Left hindlimb (tissue), 1 donor: ENCODE measurements at regions not wholly inside any gene's neighbourhood (a gene's known extent, or its start where the extent isn't known, plus 50 kb on each side); places are given as distances from the start of the nearest gene placed in this dataset.

Source experiments
- DNase-seq: peaks from one replicate; pipeline ENCODE4 v3.0.0-alpha.2; 2018

DNA sequence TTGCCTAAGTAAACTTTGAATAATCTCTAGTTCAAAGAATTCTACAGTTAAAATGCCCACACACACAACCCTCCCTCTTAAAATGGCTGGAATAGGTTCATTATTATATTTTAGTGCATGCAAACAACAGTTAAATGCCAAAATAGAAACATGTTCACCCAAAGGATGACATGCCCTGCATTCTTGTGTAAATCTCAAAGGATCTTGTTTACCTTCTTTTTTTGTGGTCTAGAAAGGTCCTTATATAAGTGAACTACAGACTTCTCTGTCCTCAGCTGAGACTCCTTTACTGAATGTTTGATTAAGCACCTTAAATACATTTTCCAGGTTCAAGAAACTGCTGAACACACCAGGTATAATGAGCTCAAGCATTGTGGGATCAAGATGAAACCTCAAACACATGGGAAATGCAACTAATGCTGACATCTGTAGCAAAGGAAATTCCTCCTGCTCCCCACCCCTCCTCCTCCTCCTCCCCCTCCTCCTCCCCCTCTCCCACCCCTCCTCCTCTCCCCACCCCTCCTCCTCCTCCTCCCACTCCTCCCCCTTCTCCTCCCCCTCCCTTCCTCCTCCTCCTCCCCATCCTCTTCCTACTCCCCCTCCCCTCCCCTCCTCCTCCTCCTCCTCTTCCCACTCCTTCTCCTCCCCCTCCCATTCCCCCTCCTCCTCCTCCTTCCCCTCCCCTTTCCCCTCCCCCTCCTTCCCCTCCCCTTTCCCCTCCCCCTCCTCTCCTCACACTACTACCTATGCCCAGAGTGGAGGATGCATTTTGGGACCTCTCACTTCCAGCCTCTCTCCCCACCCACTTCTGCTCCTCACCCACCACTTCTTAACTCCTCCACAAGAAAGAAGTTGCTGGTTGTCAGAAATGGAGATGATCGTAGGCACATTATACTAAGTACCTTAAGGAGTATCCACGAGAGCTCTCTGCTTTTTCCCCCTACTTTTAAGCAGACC lies 233.9 kb downstream of the MRPL39 start:
- DNase-seq, result no peak

DNA sequence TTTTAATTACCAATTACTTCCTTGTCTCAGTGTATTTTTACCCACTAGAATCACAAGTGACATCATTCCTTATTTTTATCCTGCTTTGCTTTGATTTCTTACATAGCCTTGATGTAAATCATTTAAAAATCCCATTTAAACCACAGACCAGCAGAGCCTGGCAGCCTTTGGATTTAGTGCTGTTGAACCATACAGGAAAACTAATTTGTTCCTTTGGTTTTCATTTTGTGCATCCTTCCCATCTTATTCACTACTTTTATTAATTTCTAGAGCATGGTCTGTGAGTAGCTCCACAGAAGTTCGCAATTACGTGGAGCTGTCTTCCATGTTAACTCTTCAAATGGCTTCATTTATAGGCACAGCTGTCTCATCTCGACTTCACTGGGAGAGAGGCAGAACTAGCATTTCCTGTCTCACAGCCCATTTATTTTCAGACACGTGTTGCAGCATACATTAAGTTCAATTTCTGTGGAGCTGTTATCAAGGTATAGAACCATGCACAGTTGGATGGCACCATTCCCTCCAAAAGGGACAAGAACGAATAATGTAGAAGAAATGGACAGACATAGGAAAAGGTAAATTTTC lies 235.3 kb downstream of the MRPL39 start:
- no peak for DNase-seq

DNA sequence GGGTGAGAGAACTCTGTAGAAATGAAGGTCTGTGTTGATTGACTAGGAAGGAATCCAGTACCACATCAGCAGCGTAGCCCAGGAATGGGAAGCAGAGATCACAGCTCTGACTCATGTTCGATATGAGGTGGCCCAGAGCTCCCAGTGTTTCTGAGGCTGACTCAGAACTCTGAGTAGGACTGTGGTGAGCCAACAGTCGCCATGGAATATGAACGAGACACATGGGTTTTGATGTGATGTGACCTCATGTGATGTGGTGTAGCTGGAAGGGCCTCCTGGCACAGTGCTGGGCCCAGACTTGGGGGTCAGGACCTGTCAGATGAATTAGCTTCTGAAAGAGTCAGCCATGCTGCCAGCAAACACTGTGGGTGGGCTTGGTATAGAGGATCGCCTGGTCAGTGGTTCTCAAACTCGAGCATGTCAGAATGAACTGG lies 237.0 kb downstream of the MRPL39 start:
- DNase-seq, result no peak

DNA sequence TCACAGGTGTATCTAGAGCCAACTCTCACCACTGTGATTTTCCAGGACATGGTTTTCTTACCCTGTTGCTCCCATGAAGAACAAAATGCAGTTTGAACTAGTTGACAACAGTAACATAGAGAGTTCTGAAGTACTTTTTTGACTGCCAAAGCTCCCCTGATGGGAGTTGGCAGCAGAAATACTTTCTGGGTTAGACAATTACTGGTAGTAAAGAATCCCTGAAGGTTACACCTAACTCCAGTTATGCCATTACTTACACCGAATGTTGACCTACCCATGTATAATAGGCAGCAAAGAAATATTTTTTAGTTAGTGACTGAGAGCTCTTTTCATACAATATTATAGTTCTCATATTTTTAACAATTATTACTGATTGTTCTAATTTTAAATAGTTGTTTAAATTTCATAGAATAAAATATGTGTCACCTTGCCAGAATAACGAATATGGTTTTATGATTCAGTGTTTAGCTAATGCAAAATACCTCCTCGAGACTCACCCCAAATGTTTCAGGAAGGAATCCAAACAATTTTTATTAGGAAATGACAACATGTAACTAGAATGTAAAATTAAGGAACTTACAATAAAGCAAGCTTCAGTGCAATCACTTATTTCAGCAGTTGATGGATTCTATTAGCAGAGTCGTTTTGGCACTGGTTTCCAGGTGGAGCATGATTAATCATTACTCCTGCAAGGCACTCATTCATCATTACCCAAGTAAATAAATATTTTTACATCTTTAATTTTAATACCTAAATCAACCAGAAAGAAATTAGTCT lies 237.6 kb downstream of the MRPL39 start:
- DNase-seq, result no peak

DNA sequence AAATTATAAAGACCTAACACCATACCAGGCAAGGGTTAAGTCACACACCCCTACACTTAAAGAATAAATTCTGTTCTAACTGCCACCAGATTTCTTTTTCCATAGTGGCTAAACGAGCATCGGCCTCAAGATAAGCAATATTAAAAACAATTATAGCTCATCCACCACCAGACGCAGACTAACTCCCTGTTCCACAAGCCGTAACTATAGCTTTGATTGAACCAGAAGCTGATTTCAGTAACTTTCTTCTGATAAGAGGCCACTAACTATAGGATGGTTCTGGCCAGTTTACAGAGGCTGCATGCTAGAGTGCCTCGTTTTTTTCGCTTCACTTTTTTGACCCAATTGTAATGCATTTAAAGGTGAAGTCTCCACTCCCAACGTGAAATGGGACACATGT lies 238.8 kb downstream of the MRPL39 start:
- DNase-seq, result no peak

DNA sequence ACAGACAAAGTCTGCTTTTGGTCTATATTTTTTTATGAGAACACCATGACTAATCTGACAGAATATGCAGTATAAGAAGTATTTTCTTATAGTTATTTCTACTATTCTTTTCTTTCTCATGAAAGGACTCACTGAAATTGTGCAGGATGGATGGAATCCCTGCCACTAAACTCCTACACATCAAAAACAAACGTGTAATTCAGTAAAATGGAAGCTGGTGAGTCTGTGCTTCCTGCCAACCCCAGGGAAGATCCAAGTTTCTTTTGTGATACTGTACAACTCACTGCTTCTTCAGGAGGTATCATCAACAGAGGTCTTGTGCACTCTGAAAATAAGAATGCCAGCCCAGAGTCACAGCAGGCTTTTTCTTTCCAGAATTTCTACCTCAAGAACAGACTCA lies 241.2 kb downstream of the MRPL39 start:
- no peak for DNase-seq

DNA sequence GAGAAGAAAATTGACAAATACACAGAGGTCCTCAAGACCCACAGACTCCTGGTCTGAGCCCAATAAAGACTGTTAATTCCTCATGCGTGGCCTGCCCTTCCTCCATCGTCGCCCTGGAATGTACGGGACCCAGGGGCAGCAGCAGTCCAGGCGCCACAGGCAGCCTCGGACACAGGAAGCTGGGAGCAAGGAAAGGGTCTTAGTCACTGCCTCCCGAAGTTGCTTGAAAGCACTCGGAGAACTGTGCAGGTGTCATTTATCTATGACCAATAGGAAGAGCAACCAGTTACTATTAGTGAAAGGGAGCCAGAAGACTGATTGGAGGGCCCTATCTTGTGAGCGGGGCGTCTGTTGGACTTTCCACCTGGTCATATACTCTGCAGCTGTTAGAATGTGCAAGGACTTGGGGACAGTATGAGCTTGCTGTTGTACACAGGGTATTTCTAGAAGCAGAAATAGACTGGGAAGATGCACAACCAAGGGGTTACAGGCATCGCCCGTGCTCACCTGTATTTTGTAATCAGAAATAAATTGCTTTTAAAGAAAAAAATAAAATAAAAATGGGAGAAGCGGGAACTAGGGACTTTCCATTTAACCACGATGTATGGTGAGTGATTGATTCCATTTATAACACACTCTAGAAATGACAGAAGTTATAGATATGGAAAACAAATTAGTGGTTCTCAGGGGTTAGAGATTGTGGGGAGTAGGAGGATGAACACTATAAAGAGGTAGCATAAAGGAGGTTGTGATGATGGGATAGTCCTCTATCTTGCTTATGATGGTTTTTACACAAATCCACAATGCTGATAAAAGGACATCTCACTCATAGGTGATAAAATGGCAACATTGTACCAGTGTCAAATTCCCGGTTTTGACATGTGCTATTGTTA lies 244.7 kb downstream of the MRPL39 start:
- DNase-seq, result no peak

DNA sequence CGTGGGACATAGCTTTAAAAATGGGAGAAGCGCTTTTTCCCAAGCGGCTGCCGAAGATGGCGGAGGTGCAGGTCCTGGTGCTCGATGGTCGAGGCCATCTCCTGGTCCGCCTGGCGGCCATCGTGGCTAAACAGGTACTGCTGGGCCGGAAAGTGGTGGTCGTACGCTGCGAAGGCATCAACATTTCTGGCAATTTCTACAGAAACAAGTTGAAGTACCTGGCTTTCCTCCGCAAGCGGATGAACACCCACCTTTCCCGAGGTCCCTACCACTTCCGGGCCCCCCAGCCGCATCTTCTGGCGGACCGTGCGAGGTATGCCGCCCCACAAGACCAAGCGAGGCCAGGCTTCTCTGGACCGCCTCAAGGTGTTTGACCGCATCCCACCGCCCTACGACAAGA lies 245.5 kb downstream of the MRPL39 start:
- DNase-seq, result no peak

DNA sequence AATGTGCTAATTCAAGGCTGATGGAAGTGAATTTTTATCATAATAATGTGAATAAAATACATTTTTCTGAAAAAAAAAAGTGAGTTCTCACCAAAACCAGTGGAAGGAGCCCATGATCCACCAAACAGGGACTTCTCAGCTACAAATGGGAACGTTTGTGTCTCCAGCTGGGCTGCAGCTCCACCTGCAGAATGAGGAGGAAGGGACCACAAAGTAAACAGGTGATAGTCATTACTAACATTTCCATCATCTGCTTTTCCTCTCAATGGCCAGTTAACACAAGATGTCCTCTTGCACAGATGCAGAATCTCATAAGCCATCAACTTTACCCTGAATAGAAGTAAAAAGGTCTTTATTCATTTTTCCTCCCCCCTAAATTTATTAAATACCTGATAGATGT lies 246.2 kb downstream of the MRPL39 start:
- no peak for DNase-seq

DNA sequence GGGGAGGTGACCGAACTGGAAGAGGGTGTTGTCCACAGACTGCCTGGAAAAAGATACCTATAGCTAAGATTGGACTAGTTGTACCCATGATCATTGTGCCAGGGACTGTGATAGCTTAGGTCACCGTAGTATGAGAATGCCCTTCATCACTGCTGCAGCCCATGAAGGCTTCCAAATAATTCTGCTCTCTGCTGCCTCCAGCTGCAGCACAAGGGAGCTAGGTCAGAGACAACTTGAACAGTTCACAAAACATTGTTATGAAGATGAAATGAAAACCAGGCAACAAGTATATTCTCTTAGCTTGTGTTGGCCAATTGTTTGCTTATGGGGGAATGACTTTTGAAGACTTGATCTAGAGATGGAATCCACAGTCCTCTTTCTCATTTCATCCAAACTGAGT lies 246.7 kb downstream of the MRPL39 start:
- DNase-seq, result no peak

DNA sequence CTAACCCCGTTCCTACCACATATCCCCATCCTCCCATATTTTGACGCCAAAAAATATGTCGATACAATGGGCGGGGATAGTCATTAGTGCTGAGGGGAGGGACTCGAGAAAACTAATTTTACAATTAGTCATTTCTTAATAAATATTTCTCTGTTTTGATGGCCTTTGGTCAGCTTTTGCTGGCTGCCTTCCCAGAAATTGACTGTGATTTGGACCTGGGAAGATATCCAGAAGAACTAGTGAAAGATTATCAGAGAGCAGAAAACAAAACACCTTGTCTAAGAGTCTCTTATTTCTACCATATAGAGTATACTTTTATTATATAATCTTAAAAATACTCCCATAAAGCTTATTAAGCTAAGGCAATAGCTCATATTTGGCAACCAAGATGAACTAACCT lies 247.6 kb downstream of the MRPL39 start:
- DNase-seq, result no peak

DNA sequence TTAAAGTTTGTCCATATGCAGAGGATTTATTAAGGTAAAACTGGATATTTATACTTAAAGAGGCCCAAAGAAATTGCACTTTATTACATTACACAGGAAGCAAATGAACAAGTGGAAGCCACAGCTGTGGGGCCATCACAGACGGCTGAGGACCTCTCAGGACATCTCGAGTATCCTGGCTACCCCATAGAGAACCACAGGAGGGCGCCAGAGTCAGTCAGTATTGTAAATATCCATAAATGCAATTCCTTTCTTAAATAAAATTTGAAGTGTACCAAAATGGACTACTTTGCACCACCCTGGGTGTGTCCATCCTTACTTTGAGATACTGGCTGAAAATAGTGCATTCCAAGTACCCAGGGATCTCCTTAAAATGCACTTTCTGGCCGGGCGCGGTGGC lies 257.2 kb downstream of the MRPL39 start:
- no peak for DNase-seq

DNA sequence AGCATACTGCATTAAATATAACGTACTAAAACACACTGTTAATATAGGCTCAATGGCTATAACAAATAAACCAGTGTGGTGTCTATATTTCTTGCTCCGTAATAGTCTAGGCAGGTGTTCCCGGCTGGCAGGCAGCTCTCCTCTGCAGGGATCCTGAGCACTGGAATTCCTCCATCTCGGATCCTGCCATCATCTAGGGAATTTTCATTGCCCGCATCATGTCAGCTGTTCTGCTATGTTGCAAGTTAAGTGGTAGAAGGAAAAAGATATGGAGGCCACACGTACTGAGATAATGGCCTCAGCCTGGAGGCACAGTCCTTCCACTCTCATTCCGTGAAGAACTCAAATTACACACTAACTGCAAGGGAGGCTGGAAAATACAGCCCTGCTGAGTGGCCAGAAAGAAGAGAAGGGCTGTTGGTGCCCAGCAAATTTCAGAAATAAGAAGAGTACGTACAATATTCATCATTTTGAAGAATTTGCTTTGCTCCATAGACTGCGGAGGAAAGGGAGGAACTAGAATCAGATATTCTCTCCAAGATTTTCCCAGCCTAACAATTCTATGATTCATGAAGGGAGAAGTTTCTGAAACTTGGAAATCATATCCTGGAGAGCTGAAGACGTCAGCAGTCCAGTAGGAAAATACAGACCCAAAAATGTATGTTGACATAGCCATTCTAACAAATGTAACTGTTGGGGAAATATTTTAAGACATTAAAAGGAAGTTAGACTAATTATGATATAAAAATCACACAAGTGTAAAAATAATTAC lies 263.3 kb downstream of the MRPL39 start:
- DNase-seq, result no peak

DNA sequence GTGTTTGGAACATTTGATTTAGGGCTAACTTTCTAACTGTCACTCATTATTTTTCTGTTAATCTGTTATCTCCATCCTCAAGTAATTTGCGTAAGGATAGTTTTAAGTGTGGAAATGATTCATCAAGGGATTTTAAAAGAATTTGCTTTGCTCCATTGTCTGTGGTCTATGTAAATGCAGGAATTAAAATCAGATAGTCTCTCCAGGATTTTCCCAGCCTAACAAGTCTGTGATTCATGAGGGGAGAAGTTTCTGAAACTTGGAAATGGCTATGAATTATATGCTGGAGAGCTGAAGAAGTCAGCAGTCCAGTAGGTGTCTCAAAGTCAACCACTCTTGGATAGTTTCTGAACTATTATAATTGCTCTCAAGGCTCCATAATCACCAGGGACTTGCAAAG lies 264.5 kb downstream of the MRPL39 start:
- no peak for DNase-seq

DNA sequence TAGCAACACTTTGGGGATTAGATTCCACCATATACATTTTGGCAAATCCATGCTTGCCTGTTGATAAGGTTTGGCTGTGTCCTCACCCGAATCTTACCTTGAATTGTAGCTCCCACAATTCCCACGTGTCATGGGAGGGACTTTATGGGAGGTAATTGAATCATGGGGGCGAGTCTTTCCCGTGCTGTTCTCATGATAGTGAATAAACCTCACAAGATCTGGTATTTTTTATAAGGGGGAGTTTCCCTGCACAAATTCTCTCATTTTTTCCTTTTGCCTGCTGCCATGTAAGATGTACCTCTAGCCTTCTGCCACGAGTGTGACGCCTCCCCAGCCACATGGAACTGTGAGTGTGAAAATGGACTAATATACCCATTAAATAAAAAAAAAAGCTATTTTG lies 265.3 kb downstream of the MRPL39 start:
- no peak for DNase-seq

DNA sequence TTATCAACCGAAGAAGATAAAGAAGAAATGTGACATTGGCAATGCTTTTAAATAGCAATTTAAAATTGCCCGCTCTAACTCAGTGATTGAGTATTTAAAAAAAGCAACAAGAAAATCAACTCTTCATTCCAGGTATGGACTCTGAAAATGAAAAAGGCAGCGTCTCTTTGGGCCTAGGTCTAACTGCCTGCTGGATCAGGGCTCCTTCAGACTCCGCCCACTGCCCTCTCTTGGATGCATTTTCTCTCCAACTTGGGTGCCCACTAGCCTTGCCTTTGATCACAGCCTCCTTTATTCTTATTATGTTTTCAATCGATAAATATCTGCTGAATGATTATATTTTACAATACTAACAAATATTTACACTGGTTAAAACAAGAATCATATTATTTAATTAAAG lies 268.9 kb downstream of the MRPL39 start:
- no peak for DNase-seq

DNA sequence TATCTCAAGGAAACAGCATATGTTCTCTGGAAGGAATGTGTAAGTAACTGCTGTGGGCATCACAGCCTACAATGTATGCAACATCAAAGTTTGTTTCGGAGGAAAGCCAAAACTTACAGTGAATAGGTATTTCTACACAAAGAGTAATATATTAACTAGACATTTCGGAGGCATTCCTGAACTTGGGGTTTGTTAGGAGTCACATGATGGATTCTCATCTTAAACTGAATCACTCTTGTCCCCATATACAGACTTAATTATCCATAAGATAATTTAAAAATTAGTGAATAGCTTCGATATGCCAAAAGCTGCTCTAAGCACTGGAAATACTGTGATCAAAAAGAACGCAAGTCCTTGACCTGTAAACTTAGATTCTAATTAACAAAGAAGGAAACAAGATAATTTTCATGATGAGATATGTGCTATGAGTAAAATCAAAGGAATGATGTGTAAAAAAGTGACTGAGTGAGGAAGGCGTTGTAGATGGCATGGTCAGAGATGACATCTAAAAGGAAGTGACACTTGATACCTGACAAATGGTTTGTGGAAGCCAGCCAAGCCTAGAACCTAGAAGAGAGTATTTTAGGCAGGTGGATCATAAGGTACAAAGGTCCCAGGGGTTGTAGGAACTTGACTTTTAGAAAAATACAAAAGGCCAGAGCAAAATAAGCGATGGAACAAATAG lies 273.1 kb downstream of the MRPL39 start:
- no peak for DNase-seq

DNA sequence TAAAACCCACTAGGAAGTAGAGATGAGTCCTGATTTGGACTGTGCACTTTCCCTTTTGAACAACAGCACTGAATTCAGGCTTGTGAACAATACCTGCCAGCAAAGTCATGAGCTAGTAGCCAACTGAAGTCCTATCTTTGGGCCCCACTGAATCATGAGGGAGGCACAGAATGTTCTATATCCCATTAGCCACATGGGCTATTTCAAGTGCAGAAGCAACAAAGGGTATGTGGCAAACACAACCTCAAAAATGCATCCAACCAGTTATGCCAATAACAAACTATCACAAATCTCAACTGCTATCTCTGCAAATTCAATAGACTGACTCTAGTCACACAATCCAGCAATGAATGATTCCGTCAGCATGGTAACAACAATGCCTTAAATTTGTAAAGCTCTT lies 276.0 kb downstream of the MRPL39 start:
- DNase-seq, result no peak

DNA sequence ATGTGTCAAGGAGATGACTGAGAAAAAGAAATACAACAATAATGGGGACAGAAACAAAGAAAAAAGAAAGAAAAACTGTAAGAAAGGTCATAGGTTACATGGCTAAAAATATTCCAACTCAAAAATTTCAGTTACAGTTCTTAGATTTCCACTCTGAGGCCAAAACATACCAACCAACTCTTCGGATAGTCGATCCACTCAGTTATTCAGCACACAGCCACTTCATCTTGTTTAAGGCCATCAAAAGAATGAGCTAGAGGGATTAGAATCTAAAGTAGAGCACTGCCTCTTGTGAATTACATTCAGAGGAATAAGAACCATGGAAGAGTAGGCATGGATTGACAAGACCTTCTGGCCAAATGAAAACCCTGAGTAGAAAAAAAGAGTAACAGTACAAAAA lies 277.0 kb downstream of the MRPL39 start:
- no peak for DNase-seq

DNA sequence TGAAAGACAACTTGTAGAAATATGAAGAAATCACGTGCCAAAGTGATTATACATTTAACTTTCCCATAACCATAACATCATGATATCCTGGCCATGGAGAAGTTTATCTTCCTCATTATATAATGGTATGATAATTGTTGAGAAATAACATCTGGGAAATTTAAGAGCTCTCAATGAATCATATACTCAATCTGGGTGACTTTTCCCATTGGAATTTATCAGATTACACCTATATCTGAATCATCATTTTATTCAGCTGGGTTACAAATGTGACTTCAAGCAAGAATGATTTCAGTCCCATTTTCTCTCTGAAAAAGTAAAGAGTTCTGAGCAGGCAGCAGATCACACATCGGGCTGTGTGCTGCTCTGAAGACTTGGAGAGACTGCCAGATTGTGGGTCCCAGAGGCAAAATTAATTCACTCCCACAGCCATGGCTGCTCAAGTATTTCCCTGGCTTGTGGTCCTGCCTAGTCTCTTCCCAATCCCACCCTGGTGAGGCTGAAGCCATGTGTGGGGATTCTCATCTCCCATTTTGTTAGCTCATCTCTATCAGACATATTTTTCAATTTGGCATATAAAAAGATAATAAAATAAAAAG lies 278.0 kb downstream of the MRPL39 start:
- peak; percentile 25 for DNase-seq

DNA sequence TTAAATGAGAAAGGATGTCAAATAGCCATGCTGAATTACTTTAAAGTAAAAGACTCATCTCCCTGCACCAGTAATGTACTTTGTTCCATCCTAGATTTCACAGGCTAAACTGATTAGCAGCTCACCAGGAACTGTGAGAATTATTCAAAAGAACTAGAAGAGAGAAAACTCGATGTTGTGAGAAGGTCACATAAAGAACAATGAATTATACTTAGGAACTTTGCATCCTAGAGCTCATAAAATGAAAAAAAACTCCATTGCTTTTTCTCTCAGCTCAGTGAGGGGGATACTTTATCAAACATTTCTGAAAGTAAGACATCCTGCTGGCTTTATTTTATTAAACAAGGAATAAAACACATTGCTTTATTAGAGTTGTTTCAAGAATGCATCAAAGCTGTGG lies 278.5 kb downstream of the MRPL39 start:
- no peak for DNase-seq
